AG09309 (cell line): ENCODE measurements at regions not wholly inside any gene's neighbourhood (a gene's known extent, or its start where the extent isn't known, plus 50 kb on each side); places are given as distances from the start of the nearest gene placed in this dataset.

ENCODE experiments used
- DNase-seq: peaks from one replicate; pipeline ENCODE4 v3.0.0-alpha.2; 2010; ENCODE audit warnings: low read depth
- H3K4me3 ChIP-seq: 2 replicates; pipeline ENCODE4 v1.5.1; 2011; ENCODE audit warnings: mild to moderate bottlenecking, low read depth, low read length, moderate library complexity; ENCODE audit not compliant: control insufficient read depth
- TF ChIP-seq, protein P1 (sequence below): IDR thresholded peaks from 2 replicates; pipeline ENCODE4 v1.5.1; 2011; ENCODE audit warnings: mild to moderate bottlenecking, low read depth, low read length, inconsistent platforms; ENCODE audit not compliant: insufficient read depth, control insufficient read depth; ENCODE audit errors: missing control alignments

DNA sequence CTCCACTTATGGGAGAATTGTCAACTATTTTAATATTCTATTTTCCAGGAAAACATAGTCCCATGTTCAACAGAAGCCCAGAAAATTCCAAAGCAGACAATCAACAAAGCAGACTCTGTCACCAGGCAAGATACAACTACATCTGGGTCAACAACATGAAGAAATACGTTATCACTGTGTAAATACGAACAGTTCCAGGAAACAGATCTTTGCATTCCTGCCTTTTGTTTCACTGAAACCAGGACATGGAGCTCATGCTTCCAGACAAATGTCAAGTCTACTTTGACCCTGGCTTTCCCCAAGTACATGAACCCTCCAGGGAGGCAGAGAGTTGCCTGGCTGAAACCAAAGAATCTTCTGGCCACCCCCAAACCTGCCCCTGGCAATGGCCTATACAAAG lies 106.7 kb downstream of the SETD4 start:
- DNase-seq, result no peak
- TF ChIP-seq, protein P1, sequence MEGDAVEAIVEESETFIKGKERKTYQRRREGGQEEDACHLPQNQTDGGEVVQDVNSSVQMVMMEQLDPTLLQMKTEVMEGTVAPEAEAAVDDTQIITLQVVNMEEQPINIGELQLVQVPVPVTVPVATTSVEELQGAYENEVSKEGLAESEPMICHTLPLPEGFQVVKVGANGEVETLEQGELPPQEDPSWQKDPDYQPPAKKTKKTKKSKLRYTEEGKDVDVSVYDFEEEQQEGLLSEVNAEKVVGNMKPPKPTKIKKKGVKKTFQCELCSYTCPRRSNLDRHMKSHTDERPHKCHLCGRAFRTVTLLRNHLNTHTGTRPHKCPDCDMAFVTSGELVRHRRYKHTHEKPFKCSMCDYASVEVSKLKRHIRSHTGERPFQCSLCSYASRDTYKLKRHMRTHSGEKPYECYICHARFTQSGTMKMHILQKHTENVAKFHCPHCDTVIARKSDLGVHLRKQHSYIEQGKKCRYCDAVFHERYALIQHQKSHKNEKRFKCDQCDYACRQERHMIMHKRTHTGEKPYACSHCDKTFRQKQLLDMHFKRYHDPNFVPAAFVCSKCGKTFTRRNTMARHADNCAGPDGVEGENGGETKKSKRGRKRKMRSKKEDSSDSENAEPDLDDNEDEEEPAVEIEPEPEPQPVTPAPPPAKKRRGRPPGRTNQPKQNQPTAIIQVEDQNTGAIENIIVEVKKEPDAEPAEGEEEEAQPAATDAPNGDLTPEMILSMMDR, result no peak
- no peak overlapping the region for H3K4me3 ChIP-seq

DNA sequence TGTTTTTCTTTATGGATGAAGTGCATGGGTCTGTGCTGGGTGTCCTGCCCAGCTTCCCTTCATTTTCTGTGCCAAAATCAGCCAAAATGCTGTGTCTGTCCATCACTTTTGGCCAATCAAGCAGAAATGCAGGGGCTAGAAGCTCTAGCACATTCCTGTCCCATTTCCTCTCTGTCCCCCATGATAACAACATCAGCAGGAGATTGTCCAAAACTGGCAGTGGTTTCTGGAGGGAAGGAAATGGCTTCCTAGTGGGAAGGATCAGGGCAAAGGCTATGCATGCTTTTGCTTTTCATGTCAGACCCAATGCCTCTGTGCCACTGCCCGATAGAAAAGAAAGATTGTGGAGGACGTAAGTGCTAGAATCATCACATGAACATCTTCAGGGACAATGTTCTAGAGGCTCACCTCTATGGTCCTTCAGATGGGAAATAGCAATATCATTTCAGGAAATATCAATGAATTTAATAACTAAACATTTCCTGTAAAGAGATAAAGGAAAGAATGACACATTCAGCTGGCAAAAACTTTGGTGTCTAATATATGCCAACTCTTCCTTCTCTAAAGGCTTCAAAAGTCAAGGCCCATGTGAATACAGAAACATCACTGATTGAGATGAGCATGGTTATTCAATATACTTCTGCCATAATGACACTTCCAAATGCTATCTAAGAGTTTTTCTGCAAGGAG lies 107.5 kb downstream of the SETD4 start:
- H3K4me3 ChIP-seq, result no peak overlapping the region
- DNase-seq, result no peak
- TF ChIP-seq, protein P1, result no peak

DNA sequence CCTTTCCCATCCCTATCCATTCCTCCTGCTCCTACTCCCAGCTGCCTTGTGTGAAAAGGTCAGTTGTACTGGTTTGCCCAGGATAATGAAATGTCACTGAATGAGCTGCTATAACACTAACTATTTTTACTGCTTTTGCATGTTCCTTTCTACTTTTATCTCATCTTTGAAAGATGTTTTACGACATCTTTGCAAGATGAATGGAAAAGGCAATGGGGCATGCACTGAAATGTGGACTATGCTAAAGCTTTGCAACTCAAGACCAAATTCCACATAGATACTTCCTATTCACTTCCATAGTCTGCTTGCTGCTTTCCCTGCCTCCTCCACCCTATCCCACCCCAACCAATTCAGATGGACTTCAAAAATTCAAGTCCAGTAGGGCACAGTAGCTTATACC lies 111.3 kb downstream of the SETD4 start:
- H3K4me3 ChIP-seq, result no peak overlapping the region
- TF ChIP-seq, protein P1, result no peak
- no peak for DNase-seq

DNA sequence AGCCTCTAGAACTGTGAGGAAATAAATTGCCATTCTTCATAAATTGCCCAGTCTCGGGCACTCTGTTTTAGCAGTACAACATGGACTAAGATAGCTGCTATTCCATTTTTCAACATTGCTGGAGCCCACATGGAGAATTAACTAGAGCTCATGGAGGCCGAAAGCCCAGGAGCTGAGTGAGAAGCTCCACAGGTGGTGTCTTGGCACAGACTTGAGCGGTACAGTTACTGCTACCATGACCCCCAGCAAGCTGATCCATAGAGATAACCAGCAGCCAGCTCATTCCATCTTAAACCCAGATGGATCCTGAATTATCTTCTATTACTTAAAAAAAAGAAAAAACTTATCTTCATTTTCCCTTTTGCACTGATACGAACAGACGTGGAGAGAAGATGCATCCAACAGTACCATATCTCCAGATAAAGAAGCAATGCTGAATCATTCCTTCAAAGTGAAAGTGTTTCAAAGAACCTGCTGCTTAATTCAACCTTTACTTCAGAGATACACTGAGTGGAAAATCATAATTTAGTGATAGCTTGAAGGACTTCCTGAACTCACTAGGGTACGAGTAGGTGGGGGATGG lies 115.1 kb downstream of the SETD4 start:
- DNase-seq, result no peak
- TF ChIP-seq, protein P1, result no peak
- no peak overlapping the region for H3K4me3 ChIP-seq

DNA sequence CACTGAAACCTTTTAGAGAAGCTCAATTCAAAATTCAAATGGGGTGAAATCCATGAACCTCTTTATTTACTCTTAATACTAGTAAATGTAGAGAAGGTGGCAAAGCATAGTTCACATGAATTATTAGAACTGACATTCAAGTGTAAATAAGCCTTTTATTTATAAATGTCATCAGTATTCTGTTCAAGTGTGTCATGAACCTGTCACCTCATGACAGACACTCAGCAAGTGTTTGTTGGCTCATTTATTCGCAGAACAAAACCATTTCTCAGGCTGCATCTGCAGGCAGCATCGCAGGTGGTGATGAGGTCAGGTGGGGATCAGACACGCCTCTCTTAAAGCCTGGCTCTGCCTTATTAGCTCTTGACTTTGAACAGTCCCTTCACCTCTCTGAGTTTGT lies 116.6 kb downstream of the SETD4 start:
- no peak for DNase-seq
- TF ChIP-seq, protein P1, result no peak
- H3K4me3 ChIP-seq, result no peak overlapping the region

DNA sequence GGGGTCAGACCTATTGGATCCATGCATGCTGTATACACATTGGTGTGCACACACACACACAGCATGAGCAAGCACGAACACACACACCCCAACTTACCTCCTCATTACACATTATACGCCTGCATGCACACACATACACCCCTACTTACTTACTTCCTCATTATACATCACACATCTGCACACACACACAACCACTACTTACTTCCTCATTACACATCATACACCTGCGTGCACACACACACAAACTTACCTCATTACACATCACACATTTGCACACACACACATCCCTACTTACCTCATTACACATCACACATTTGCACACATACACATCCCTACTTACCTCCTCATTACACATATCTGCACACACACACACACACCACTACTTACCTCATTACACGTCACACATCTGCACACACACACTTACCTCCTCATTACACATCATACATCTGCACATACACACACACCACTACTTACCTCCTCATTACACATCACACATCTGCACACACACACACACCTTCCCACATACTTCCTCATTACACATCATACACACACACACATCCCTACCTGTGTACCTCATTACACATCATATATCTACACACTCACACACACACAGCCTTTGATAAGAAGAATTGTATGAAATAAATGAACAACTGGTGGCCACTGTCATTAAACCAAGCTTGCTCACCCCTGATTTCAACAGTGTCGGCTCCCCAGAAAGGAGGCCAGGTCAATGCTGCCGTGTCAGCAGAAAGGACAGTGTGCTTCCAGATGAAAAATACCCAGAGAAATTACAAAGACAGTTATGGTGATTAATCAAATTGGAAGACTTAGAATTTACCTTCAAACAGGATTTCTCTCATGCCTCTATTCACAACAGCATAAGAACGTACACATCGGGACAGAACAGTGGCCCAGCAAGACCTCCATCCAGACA lies 117.8 kb downstream of the SETD4 start:
- no peak overlapping the region for H3K4me3 ChIP-seq
- DNase-seq, result no peak
- TF ChIP-seq, protein P1, result no peak
